Pancreas (tissue), 10 donors: ENCODE measurements at regions not wholly inside any gene's neighbourhood (a gene's known extent, or its start where the extent isn't known, plus 50 kb on each side); places are given as distances from the start of the nearest gene placed in this dataset.

Experiments used
- ATAC-seq, 4 donors: fragments of 200-7000 bp; cut with Tn5 transposase; one replicate each; pipeline versions ENCODE4 v1.8.0 to v1.9.1; 2020; ENCODE audit warnings: mild to moderate bottlenecking in 4 of 4, moderate library complexity in 4 of 4
- DNase-seq, 6 donors: peaks; one replicate each; pipeline ENCODE4 v3.0.0-alpha.2; 2020
- FAIRE-seq: peaks from 2 replicates; lab custom pipeline; 2012; peaks lifted over from hg19 to GRCh38; lab: Jason Lieb, UNC
- H3K27ac ChIP-seq, 4 donors: fragments of 200-600 bp; sonication (generic); 1 replicate in 3 of 4; 2 replicates in 1 of 4; pipeline versions ENCODE4 v1.5.0 to v1.8.0; 2020
- H3K27me3 ChIP-seq, 4 donors: fragments of 200-600 bp; one replicate each; pipeline ENCODE4 v1.8.0; 2021
- H3K36me3 ChIP-seq, 3 donors: fragments of 200-600 bp; sonication (generic) in 1 of 3; one replicate each; pipeline versions ENCODE4 v1.5.0 to v1.8.0; 2020 to 2021
- H3K4me1 ChIP-seq, 3 donors: fragments of 200-600 bp; one replicate each; pipeline ENCODE4 v1.8.0; 2021
- H3K4me3 ChIP-seq, 4 donors: fragments of 200-600 bp; sonication (generic) in 2 of 4; one replicate each; pipeline versions ENCODE4 v1.5.0 to v1.8.0; 2020 to 2021
- H3K9me3 ChIP-seq, 4 donors: fragments of 200-600 bp; one replicate each; pipeline ENCODE4 v1.8.0; 2021
- WGBS, 2 donors: extraction: QIAGEN DNeasy Blood & Tissue Kit; methylation state at CpG; one replicate each; pipeline ENCODE4 v1.1.7; 2013; 5-methylcytosine and 5-hydroxymethylcytosine counted together
- intact Hi-C, 3 donors: fragments of 100-400 bp; cut with DNase I; formaldehyde crosslinking; loops; one replicate each; pipeline versions ENCODE4 v1.11.1 to v1.14.2; 2022
- TF ChIP-seq, protein P1 (sequence below), 4 donors: fragments of 200-600 bp; sonication (generic) in 3 of 4; IDR thresholded peaks; one replicate each; pipeline versions ENCODE4 v1.5.0 to v1.8.0; 2021; ENCODE audit warnings: antibody characterized with exemption in 4 of 4
- donor health status: healthy with polysubstance abuse.
- donor health status: DM: no; HTN: no; CAD: no; lungs with moderate emphysema.
- donor health status: DM: no; HTN: no; CAD: no.
- donor health status: control.
- donor health status: control.
- donor health status: Bipolar disorder and iron deficiency.
- donor health status: DM: yes; HTN: yes; CAD: no.
- donor health status: DM: no; HTN: no; CAD: no.
- donor health status: DM: no; HTN: no; CAD: no.
- donor health status: DM: yes; HTN: yes; CAD: no.

GRCh38 chr21:34217263-34217662, 143.9 kb downstream of the MRPS6 start:
- Histone ChIP-seq H3K9me3 (no peaks in the 10 kb centered on the region), H3K36me3 (no peaks in the 10 kb centered on the region), H3K4me1 (no peaks in the 10 kb centered on the region), H3K27me3 (no peaks in the 10 kb centered on the region), H3K4me3 (no peak overlapping the region), H3K27ac (no peak overlapping the region)
- no peak for DNase-seq
- FAIRE-seq = no peak
- intact Hi-C loops = no loop called here
- WGBS, 2 donors = 84 to 87% methylated on average over 3 of the region's 3 CpGs
- TF ChIP-seq, protein P1, sequence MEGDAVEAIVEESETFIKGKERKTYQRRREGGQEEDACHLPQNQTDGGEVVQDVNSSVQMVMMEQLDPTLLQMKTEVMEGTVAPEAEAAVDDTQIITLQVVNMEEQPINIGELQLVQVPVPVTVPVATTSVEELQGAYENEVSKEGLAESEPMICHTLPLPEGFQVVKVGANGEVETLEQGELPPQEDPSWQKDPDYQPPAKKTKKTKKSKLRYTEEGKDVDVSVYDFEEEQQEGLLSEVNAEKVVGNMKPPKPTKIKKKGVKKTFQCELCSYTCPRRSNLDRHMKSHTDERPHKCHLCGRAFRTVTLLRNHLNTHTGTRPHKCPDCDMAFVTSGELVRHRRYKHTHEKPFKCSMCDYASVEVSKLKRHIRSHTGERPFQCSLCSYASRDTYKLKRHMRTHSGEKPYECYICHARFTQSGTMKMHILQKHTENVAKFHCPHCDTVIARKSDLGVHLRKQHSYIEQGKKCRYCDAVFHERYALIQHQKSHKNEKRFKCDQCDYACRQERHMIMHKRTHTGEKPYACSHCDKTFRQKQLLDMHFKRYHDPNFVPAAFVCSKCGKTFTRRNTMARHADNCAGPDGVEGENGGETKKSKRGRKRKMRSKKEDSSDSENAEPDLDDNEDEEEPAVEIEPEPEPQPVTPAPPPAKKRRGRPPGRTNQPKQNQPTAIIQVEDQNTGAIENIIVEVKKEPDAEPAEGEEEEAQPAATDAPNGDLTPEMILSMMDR (IDR thresholded peaks at IDR 0.05) = no peak
- no peak for ATAC-seq

DNA sequence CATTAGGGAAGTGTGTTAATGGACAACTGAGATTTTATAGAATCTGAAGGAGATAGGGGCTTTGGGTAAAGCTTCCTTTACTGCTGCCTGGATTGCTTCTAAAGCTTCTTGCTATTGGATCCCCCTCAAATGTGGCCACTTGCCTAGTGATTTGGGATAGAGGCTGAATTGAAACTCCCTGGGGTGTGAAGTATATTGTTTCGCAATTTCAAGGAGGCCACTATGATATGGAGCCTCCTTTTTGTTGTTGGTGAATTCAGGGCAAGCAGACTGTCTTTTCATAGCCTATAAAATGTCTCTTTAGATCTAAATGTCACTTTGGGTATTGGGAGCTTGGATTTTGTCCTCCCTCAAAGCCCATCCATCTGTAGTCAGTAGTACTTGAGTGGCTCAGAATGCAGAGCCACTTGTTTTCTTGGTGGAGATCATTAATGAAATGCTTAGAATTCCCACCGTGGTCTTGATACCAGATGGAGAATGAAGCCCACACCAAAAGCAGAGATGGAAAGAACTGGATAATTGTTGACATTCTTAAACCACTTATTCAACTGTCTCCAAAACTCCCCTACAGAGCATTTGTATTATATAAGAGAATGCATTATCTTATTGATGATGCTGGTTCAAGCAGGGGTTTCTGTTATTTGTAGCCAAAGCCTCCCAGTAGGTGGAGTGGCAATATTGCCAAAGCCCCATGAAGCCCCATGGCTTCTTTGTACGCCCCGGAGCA, 144.3 kb upstream of the KCNE2 start:
- DNase-seq (no peak), ATAC-seq (no peak), FAIRE-seq (no peak)
- Histone ChIP-seq H3K36me3 (no peaks in the 10 kb centered on the region), H3K27ac (no peak overlapping the region), H3K9me3 (no peaks in the 10 kb centered on the region), H3K27me3 (no peaks in the 10 kb centered on the region), H3K4me1 (no peaks in the 10 kb centered on the region), H3K4me3 (no peak overlapping the region)
- WGBS, 2 donors = 79 to 80% methylated on average over 4 of the region's 4 CpGs
- TF ChIP-seq, protein P1 (IDR thresholded peaks at IDR 0.05) = no peak
- intact Hi-C loops = no loop called here

- ATAC-seq = no peak
- H3K4me3 ChIP-seq = no peak overlapping the region
- H3K4me1 ChIP-seq = no peaks in the 10 kb centered on the region
- H3K36me3 ChIP-seq = no peaks in the 10 kb centered on the region
- H3K9me3 ChIP-seq = no peaks in the 10 kb centered on the region
- WGBS, 2 donors = 92 to 100% methylated on average over 1 of the region's 1 CpG
- DNase-seq = no peak
- H3K27me3 ChIP-seq = no peaks in the 10 kb centered on the region
- TF ChIP-seq, protein P1 (IDR thresholded peaks at IDR 0.05) = no peak
- intact Hi-C loops = no loop called here
- no peak overlapping the region for H3K27ac ChIP-seq
- no peak for FAIRE-seq
Observed at GRCh38 chr21:34220556-34221195, 143.1 kb upstream of the KCNE2 start.

- intact Hi-C loops = no loop called here
- H3K4me3 ChIP-seq = no peak overlapping the region
- WGBS, 2 donors = 72 to 82% methylated on average over 11 of the region's 11 CpGs
- H3K9me3 ChIP-seq = no peaks in the 10 kb centered on the region
- no peaks in the 10 kb centered on the region for H3K27me3 ChIP-seq
- TF ChIP-seq, protein P1 (IDR thresholded peaks at IDR 0.05) = no peak
- no peak for ATAC-seq
- H3K27ac ChIP-seq = no peak overlapping the region
- no peaks in the 10 kb centered on the region for H3K4me1 ChIP-seq
- H3K36me3 ChIP-seq = no peaks in the 10 kb centered on the region
- DNase-seq = no peak
- no peak for FAIRE-seq
Observed at GRCh38 chr21:34221331-34222030, 142.3 kb upstream of the KCNE2 start.

DNA sequence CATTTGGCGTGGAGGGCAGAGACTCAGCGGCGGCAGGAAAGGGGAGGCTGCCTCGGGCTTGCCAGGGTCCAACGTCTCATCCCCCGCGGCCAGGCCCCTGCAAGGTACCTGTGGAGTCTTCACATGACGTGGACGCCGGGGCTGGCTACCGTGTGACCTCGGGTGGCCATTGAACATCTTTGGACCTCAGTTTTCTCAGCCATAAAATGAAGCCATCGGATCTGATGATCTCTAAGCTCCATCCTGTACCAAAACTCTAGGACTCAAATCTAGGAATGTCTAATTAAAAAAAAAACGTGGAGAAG, 141.8 kb upstream of the KCNE2 start:
- no peaks in the 10 kb centered on the region for H3K9me3 ChIP-seq
- 72 to 81% methylated on average over 14 of the region's 14 CpGs for WGBS, 2 donors
- no peak for FAIRE-seq
- no peaks in the 10 kb centered on the region for H3K27me3 ChIP-seq
- TF ChIP-seq, protein P1 (IDR thresholded peaks at IDR 0.05) = no peak
- no peak for ATAC-seq
- intact Hi-C loops = no loop called here
- no peak for DNase-seq
- H3K4me3 ChIP-seq = no peak overlapping the region
- H3K4me1 ChIP-seq = no peaks in the 10 kb centered on the region
- H3K36me3 ChIP-seq = no peaks in the 10 kb centered on the region
- no peak overlapping the region for H3K27ac ChIP-seq
